PC-3 (cell line): ENCODE measurements at regions not wholly inside any gene's neighbourhood (a gene's known extent, or its start where the extent isn't known, plus 50 kb on each side); places are given as distances from the start of the nearest gene placed in this dataset.

Source experiments
- ATAC-seq: fragments of 200-7000 bp; cut with Tn5 transposase; 2 replicates; pipeline ENCODE4 v1.9.1; 2020; ENCODE audit warnings: mild to moderate bottlenecking, moderate library complexity
- BruUV-seq: library from RNA; stranded (reverse); fragments of 400-500 nt; replicated peaks from 2 replicates; lab custom pipeline; 2021; lab: Mats Ljungman, UMichigan
- CTCF ChIA-PET: fragments of 300-600 bp; sonication (Branson Sonifier 250); formaldehyde crosslinking; loops from one replicate; lab custom pipeline; 2022; ENCODE audit warnings: antibody characterized with exemption; lab: Charles Lee
- POLR2A ChIA-PET: fragments of 300-600 bp; sonication (Branson Sonifier 250); formaldehyde crosslinking; loops from one replicate; lab custom pipeline; 2022; ENCODE audit warnings: antibody characterized with exemption; ENCODE audit not compliant: unreplicated experiment; lab: Charles Lee
- DNase-seq: peaks from one replicate; pipeline ENCODE4 v3.0.0-alpha.2; 2015
- H2AFZ ChIP-seq: fragments of 300-600 bp; sonication (generic); 2 replicates; pipeline ENCODE4 v1.6.0; 2016; ENCODE audit warnings: antibody characterized with exemption, low read length
- H3F3A ChIP-seq: fragments of 300-600 bp; sonication (generic); one replicate; pipeline ENCODE4 v1.6.0; 2017; ENCODE audit warnings: antibody characterized with exemption, low read length, control low read depth, mild to moderate bottlenecking; ENCODE audit not compliant: unreplicated experiment
- H3K27ac ChIP-seq: fragments of 300-600 bp; sonication (generic); 2 replicates; pipeline ENCODE4 v1.5.1; 2016; ENCODE audit warnings: mild to moderate bottlenecking, low read length
- H3K27me3 ChIP-seq: fragments of 300-600 bp; sonication (generic); 2 replicates; pipeline ENCODE4 v1.6.1; 2016; ENCODE audit warnings: low read length, mixed read lengths
- H3K36me3 ChIP-seq: fragments of 300-600 bp; sonication (generic); 2 replicates; pipeline ENCODE4 v1.6.1; 2016; ENCODE audit warnings: low read depth, mixed run types, low read length, mixed read lengths
- H3K4me1 ChIP-seq: fragments of 300-600 bp; sonication (generic); 2 replicates; pipeline ENCODE4 v1.5.1; 2016; ENCODE audit warnings: low read length; ENCODE audit not compliant: insufficient read depth
- H3K4me2 ChIP-seq: fragments of 300-600 bp; sonication (generic); 2 replicates; pipeline ENCODE4 v1.6.0; 2016; ENCODE audit warnings: low read length
- H3K4me3 ChIP-seq: fragments of 300-600 bp; sonication (generic); 2 replicates; pipeline ENCODE4 v1.5.1; 2016; ENCODE audit warnings: mild to moderate bottlenecking, low read length, mixed read lengths
- H3K79me2 ChIP-seq: fragments of 300-600 bp; sonication (generic); 2 replicates; pipeline ENCODE4 v1.6.1; 2017; ENCODE audit warnings: low read length, mixed read lengths
- H3K9ac ChIP-seq: fragments of 300-600 bp; sonication (generic); 2 replicates; pipeline ENCODE4 v1.6.0; 2016; ENCODE audit warnings: mild to moderate bottlenecking, low read length
- H3K9me2 ChIP-seq: fragments of 300-600 bp; sonication (generic); replicated peaks from 2 replicates; pipeline ENCODE4 v1.6.1; 2016; ENCODE audit warnings: mixed run types, low read length, mixed read lengths
- H3K9me3 ChIP-seq: fragments of 300-600 bp; sonication (generic); 2 replicates; pipeline ENCODE4 v1.6.1; 2016; ENCODE audit warnings: low read length, mixed read lengths
- H4K20me1 ChIP-seq: fragments of 300-600 bp; sonication (generic); 2 replicates; pipeline ENCODE4 v1.6.1; 2016; ENCODE audit warnings: low read length, mixed read lengths
- CTCF ChIP-seq: fragments of 300-600 bp; sonication (generic); conservative IDR thresholded peaks from 2 replicates; pipeline ENCODE4 v1.5.1; 2017; ENCODE audit warnings: antibody characterized with exemption, low read depth, mild to moderate bottlenecking, low read length
- EZH2 ChIP-seq: fragments of 300-600 bp; sonication (generic); IDR thresholded peaks from one replicate; pipeline ENCODE4 v1.6.1; 2017; ENCODE audit warnings: antibody characterized with exemption, mild to moderate bottlenecking, low read length; ENCODE audit not compliant: unreplicated experiment
- EZH2phosphoT487 ChIP-seq: fragments of 300-600 bp; sonication (generic); IDR thresholded peaks from 2 replicates; pipeline ENCODE4 v1.6.1; 2018; ENCODE audit warnings: mild to moderate bottlenecking, antibody characterized with exemption, low read length, borderline replicate concordance
- intact Hi-C: fragments of 100-400 bp; cut with micrococcal nuclease; formaldehyde crosslinking; loops from 2 replicates; pipeline ENCODE4 v1.9.0; 2023

- Histone ChIP-seq H3K4me2 (no peak overlapping the region), H3K79me2 (no peaks in the 10 kb centered on the region), H4K20me1 (no peaks in the 10 kb centered on the region), H3K4me1 (peaks cover 6% of the 10 kb centered on the region), H3K9me2 (no peaks in the 10 kb centered on the region), H3K27me3 (no peaks in the 10 kb centered on the region), H3K4me3 (no peak overlapping the region), H3K9me3 (no peaks in the 10 kb centered on the region), H2AFZ (no peak overlapping the region), H3F3A (no peaks in the 10 kb centered on the region), H3K27ac (no peak overlapping the region), H3K36me3 (no peaks in the 10 kb centered on the region), H3K9ac (no peak overlapping the region)
- BruUV-seq, result no TSS peak
- POLR2A ChIA-PET, result no interaction called here
- no peak for DNase-seq
- CTCF ChIA-PET, result no interaction called here
- ATAC-seq, result no peak
- TF ChIP-seq EZH2phosphoT487 (no peak), EZH2 (no peak), CTCF (no peak)
- intact Hi-C loops, result no loop called here
Measured at GRCh38 chr12:67477681-67478265, 170.8 kb upstream of the DYRK2 start.

- no peak overlapping the region for H3K4me3 ChIP-seq
- ChIA-PET CTCF (no interaction called here), POLR2A (no interaction called here)
- H3K9me2 ChIP-seq, result no peaks in the 10 kb centered on the region
- H2AFZ ChIP-seq, result peak overlapping the region; percentile 35; the same call in 1 of the 2 replicates
- H3K9me3 ChIP-seq, result peaks cover 4% of the 10 kb centered on the region; the same call in 1 of the 2 replicates
- H3K4me1 ChIP-seq, result peaks cover 36% of the 10 kb centered on the region
- no peaks in the 10 kb centered on the region for H3K36me3 ChIP-seq
- H3K79me2 ChIP-seq, result no peaks in the 10 kb centered on the region
- H3K27me3 ChIP-seq, result no peaks in the 10 kb centered on the region
- no peaks in the 10 kb centered on the region for H3F3A ChIP-seq
- no peak overlapping the region; the same call in 1 of the 2 replicates for H3K9ac ChIP-seq
- H4K20me1 ChIP-seq, result no peaks in the 10 kb centered on the region
- intact Hi-C loops, result no loop called here
- no TSS peak for BruUV-seq
- no peak for TF ChIP-seq CTCF
- no peak for TF ChIP-seq EZH2phosphoT487
- TF ChIP-seq EZH2, result no peak
- DNase-seq (peak; percentile 70), ATAC-seq (peak; percentile 10)
- peak overlapping the region; percentile 75 for H3K4me2 ChIP-seq
- peak overlapping the region; percentile 95 for H3K27ac ChIP-seq
Measured at GRCh38 chr12:67482751-67483661, 165.5 kb upstream of the DYRK2 start.
